Activated naive CD4-positive, alpha-beta T cell treated with anti-CD3 and anti-CD28 coated beads for 36 hours (primary cell): ENCODE measurements at regions not wholly inside any gene's neighbourhood (a gene's known extent, or its start where the extent isn't known, plus 50 kb on each side); places are given as distances from the start of the nearest gene placed in this dataset.

Experiments
- CTCF ChIA-PET: fragments of 350-600 bp; sonication (Branson Sonifier 250); formaldehyde crosslinking; loops from one replicate; lab custom pipeline; 2021; ENCODE audit warnings: antibody characterized with exemption; lab: Charles Lee
- DNase-seq: peaks from one replicate; pipeline ENCODE4 v3.0.0-alpha.2; 2020
- H3K27ac Mint-ChIP-seq: one replicate; pipeline ENCODE4 v1.8.0; 2021; ENCODE audit warnings: mild to moderate bottlenecking, mixed read lengths
- H3K27me3 Mint-ChIP-seq: one replicate; pipeline ENCODE4 v1.8.0; 2021; ENCODE audit warnings: low read depth, mixed read lengths
- H3K36me3 Mint-ChIP-seq: one replicate; pipeline ENCODE4 v1.8.0; 2021; ENCODE audit warnings: low read depth, mixed read lengths
- H3K4me1 Mint-ChIP-seq: one replicate; pipeline ENCODE4 v1.8.0; 2021; ENCODE audit warnings: low read depth, mixed read lengths
- H3K4me3 Mint-ChIP-seq: one replicate; pipeline ENCODE4 v1.8.0; 2021; ENCODE audit warnings: mild to moderate bottlenecking, moderate library complexity, mixed read lengths
- H3K9me3 Mint-ChIP-seq: one replicate; pipeline ENCODE4 v1.8.0; 2021; ENCODE audit warnings: mixed read lengths
- intact Hi-C: fragments of 100-400 bp; cut with micrococcal nuclease; formaldehyde crosslinking; loops from one replicate; pipeline ENCODE4 v1.15.1; 2023

GRCh38 chr6:14221564-14222279, 104.2 kb downstream of the CD83 start:
- no peaks in the 10 kb centered on the region for H3K27me3 Mint-ChIP-seq
- no peak for DNase-seq
- peaks cover 2% of the 10 kb centered on the region for H3K4me1 Mint-ChIP-seq
- intact Hi-C loops, result no loop called here
- H3K9me3 Mint-ChIP-seq, result peaks cover 7% of the 10 kb centered on the region
- H3K27ac Mint-ChIP-seq, result no peak overlapping the region
- no peak overlapping the region for H3K4me3 Mint-ChIP-seq
- H3K36me3 Mint-ChIP-seq, result no peaks in the 10 kb centered on the region
- CTCF ChIA-PET, result interaction anchor here (0.6 kb wide), 1 partner anchor 1004 kb away, joined by 4 read pairs; no protein-coding TSS in a partner anchor

- Mint-ChIP-seq H3K27me3 (no peaks in the 10 kb centered on the region), H3K4me1 (peaks cover 3% of the 10 kb centered on the region), H3K4me3 (no peak overlapping the region), H3K9me3 (peaks cover 9% of the 10 kb centered on the region), H3K36me3 (no peaks in the 10 kb centered on the region), H3K27ac (no peak overlapping the region)
- CTCF ChIA-PET, result no interaction called here
- intact Hi-C loops, result no loop called here
- no peak for DNase-seq
Observed at GRCh38 chr6:14222956-14223355, 105.4 kb downstream of the CD83 start.

- Mint-ChIP-seq H3K4me1 (peaks cover 12% of the 10 kb centered on the region), H3K4me3 (no peak overlapping the region), H3K27ac (no peak overlapping the region), H3K27me3 (no peaks in the 10 kb centered on the region), H3K36me3 (no peaks in the 10 kb centered on the region), H3K9me3 (peaks cover 9% of the 10 kb centered on the region)
- no peak for DNase-seq
- intact Hi-C loops, result loop anchor here (5.0 kb wide), 1 partner anchor 488 kb away; no protein-coding TSS in a partner anchor
- CTCF ChIA-PET, result no interaction called here
Observed at GRCh38 chr6:14224359-14225103, 107.0 kb downstream of the CD83 start.

- intact Hi-C loops, result loop anchor here (5.0 kb wide), 1 partner anchor 486 kb away; no protein-coding TSS in a partner anchor
- H3K27ac Mint-ChIP-seq, result no peak overlapping the region
- no peak overlapping the region for H3K4me3 Mint-ChIP-seq
- DNase-seq, result no peak
- CTCF ChIA-PET, result no interaction called here
- no peaks in the 10 kb centered on the region for H3K27me3 Mint-ChIP-seq
- no peaks in the 10 kb centered on the region for H3K36me3 Mint-ChIP-seq
- H3K9me3 Mint-ChIP-seq, result peaks cover 9% of the 10 kb centered on the region
- H3K4me1 Mint-ChIP-seq, result peaks cover 12% of the 10 kb centered on the region
Observed at GRCh38 chr6:14226051-14226660, 108.6 kb downstream of the CD83 start.

- Mint-ChIP-seq H3K27ac (no peak overlapping the region), H3K27me3 (no peaks in the 10 kb centered on the region), H3K36me3 (no peaks in the 10 kb centered on the region), H3K9me3 (peaks cover 9% of the 10 kb centered on the region), H3K4me1 (peaks cover 21% of the 10 kb centered on the region), H3K4me3 (no peak overlapping the region)
- CTCF ChIA-PET, result interaction anchor here (0.5 to 1.3 kb wide), 4 partner anchors 9 to 382 kb away, joined by 3 to 6 read pairs (median 3); no protein-coding TSS in a partner anchor
- intact Hi-C loops, result loop anchor here (1.0 to 5.0 kb wide), 2 partner anchors 196 to 484 kb away; no protein-coding TSS in a partner anchor
- peak; percentile 82 for DNase-seq
Observed at GRCh38 chr6:14228571-14228970, 111.0 kb downstream of the CD83 start.

- Mint-ChIP-seq H3K36me3 (no peaks in the 10 kb centered on the region), H3K9me3 (peaks cover 7% of the 10 kb centered on the region), H3K4me3 (no peak overlapping the region), H3K4me1 (peaks cover 21% of the 10 kb centered on the region), H3K27me3 (no peaks in the 10 kb centered on the region), H3K27ac (no peak overlapping the region)
- CTCF ChIA-PET, result no interaction called here
- intact Hi-C loops, result no loop called here
- no peak for DNase-seq
Observed at GRCh38 chr6:14231071-14231483, 113.5 kb downstream of the CD83 start.

GRCh38 chr6:14231501-14232280, 114.1 kb downstream of the CD83 start:
- intact Hi-C loops, result no loop called here
- no peak overlapping the region for H3K4me3 Mint-ChIP-seq
- no peaks in the 10 kb centered on the region for H3K27me3 Mint-ChIP-seq
- DNase-seq, result peak; percentile 41
- peaks cover 21% of the 10 kb centered on the region for H3K4me1 Mint-ChIP-seq
- CTCF ChIA-PET, result no interaction called here
- no peak overlapping the region for H3K27ac Mint-ChIP-seq
- H3K9me3 Mint-ChIP-seq, result peaks cover 2% of the 10 kb centered on the region
- H3K36me3 Mint-ChIP-seq, result no peaks in the 10 kb centered on the region

- Mint-ChIP-seq H3K27me3 (no peaks in the 10 kb centered on the region), H3K27ac (no peak overlapping the region), H3K36me3 (no peaks in the 10 kb centered on the region), H3K9me3 (no peaks in the 10 kb centered on the region), H3K4me1 (peaks cover 21% of the 10 kb centered on the region), H3K4me3 (no peak overlapping the region)
- CTCF ChIA-PET, result interaction anchor here (1.2 kb wide), 1 partner anchor 140 kb away, joined by 3 read pairs; no protein-coding TSS in a partner anchor
- DNase-seq, result no peak
- intact Hi-C loops, result no loop called here
Observed at GRCh38 chr6:14232889-14233288, 115.3 kb downstream of the CD83 start.

GRCh38 chr6:14235653-14236356, 118.2 kb downstream of the CD83 start:
- Mint-ChIP-seq H3K27me3 (no peaks in the 10 kb centered on the region), H3K4me1 (peaks cover 10% of the 10 kb centered on the region), H3K27ac (no peak overlapping the region), H3K9me3 (peaks cover 4% of the 10 kb centered on the region), H3K36me3 (no peaks in the 10 kb centered on the region), H3K4me3 (no peak overlapping the region)
- CTCF ChIA-PET, result no interaction called here
- intact Hi-C loops, result no loop called here
- no peak for DNase-seq

GRCh38 chr6:14239097-14239496, 121.5 kb downstream of the CD83 start:
- Mint-ChIP-seq H3K4me3 (no peak overlapping the region), H3K27me3 (no peaks in the 10 kb centered on the region), H3K27ac (no peak overlapping the region), H3K4me1 (peaks cover 4% of the 10 kb centered on the region), H3K9me3 (peaks cover 4% of the 10 kb centered on the region), H3K36me3 (no peaks in the 10 kb centered on the region)
- CTCF ChIA-PET, result no interaction called here
- intact Hi-C loops, result no loop called here
- DNase-seq, result no peak

GRCh38 chr6:14240411-14241166, 123.0 kb downstream of the CD83 start:
- H3K4me3 Mint-ChIP-seq, result no peak overlapping the region
- peaks cover 4% of the 10 kb centered on the region for H3K9me3 Mint-ChIP-seq
- H3K27me3 Mint-ChIP-seq, result no peaks in the 10 kb centered on the region
- no peak overlapping the region for H3K27ac Mint-ChIP-seq
- CTCF ChIA-PET, result no interaction called here
- intact Hi-C loops, result no loop called here
- peaks cover 4% of the 10 kb centered on the region for H3K4me1 Mint-ChIP-seq
- no peak for DNase-seq
- H3K36me3 Mint-ChIP-seq, result no peaks in the 10 kb centered on the region
